HEK293T (cell line): ENCODE measurements at regions not wholly inside any gene's neighbourhood (a gene's known extent, or its start where the extent isn't known, plus 50 kb on each side); places are given as distances from the start of the nearest gene placed in this dataset.
A peak's percentile ranks its signal among the peaks of the same experiment; 100 is the strongest.

Source experiments
- CTCF ChIA-PET: fragments of 350-600 bp; formaldehyde crosslinking; extraction: SDS; loops from one replicate; lab custom pipeline; 2021; ENCODE audit warnings: antibody characterized with exemption, inconsistent platforms; lab: Yijun Ruan, JAX
- POLR2A ChIA-PET: fragments of 350-600 bp; formaldehyde crosslinking; extraction: SDS; loops from one replicate; lab custom pipeline; 2020; ENCODE audit warnings: antibody characterized with exemption, inconsistent platforms; lab: Yijun Ruan, JAX
- DNase-seq: peaks from one replicate; pipeline ENCODE4 v3.0.0; 2012; ENCODE audit warnings: mixed read lengths; ENCODE audit errors: extremely low spot score
- ARNT ChIP-seq: fragments of 450-650 bp; IDR thresholded peaks from 2 replicates; pipeline ENCODE4 v1.6.1; 2017; ENCODE audit warnings: mild to moderate bottlenecking
- BHLHE40 ChIP-seq: fragments of 450-650 bp; IDR thresholded peaks from 2 replicates; pipeline ENCODE4 v1.6.1; 2016; ENCODE audit warnings: mild to moderate bottlenecking, moderate library complexity, borderline replicate concordance
- CTBP1 ChIP-seq: fragments of 450-650 bp; IDR thresholded peaks from 2 replicates; pipeline ENCODE4 v1.6.1; 2016; ENCODE audit warnings: borderline replicate concordance
- ELF4 ChIP-seq: fragments of 450-650 bp; IDR thresholded peaks from 2 replicates; pipeline ENCODE4 v1.6.1; 2017; ENCODE audit warnings: antibody characterized with exemption
- FOXA1 ChIP-seq: fragments of 450-650 bp; IDR thresholded peaks from 2 replicates; pipeline ENCODE4 v1.6.1; 2016; ENCODE audit warnings: mild to moderate bottlenecking
- FOXK2 ChIP-seq: fragments of 450-650 bp; IDR thresholded peaks from 2 replicates; pipeline ENCODE4 v1.6.1; 2016; ENCODE audit warnings: mild to moderate bottlenecking
- FOXM1 ChIP-seq: fragments of 450-650 bp; IDR thresholded peaks from 2 replicates; pipeline ENCODE4 v1.6.1; 2017; ENCODE audit warnings: mild to moderate bottlenecking, borderline replicate concordance
- HDGF ChIP-seq: fragments of 450-650 bp; IDR thresholded peaks from 2 replicates; pipeline ENCODE4 v1.6.1; 2017; ENCODE audit warnings: antibody characterized with exemption, borderline replicate concordance
- L3MBTL2 ChIP-seq: fragments of 450-650 bp; conservative IDR thresholded peaks from 2 replicates; pipeline ENCODE4 v1.6.1; 2016; ENCODE audit warnings: mild to moderate bottlenecking
- LEF1 ChIP-seq: fragments of 450-650 bp; IDR thresholded peaks from 2 replicates; pipeline ENCODE4 v1.6.1; 2017; ENCODE audit warnings: mild to moderate bottlenecking, borderline replicate concordance
- NFRKB ChIP-seq: fragments of 450-650 bp; IDR thresholded peaks from 2 replicates; pipeline ENCODE4 v1.6.1; 2016; ENCODE audit warnings: mild to moderate bottlenecking, moderate library complexity
- PKNOX1 ChIP-seq: fragments of 450-650 bp; IDR thresholded peaks from 2 replicates; pipeline ENCODE4 v1.6.1; 2016
- SP1 ChIP-seq: fragments of 450-650 bp; IDR thresholded peaks from 2 replicates; pipeline ENCODE4 v1.6.1; 2017
- SUZ12 ChIP-seq: fragments of 450-650 bp; IDR thresholded peaks from 2 replicates; pipeline ENCODE4 v1.6.1; 2016; ENCODE audit warnings: mild to moderate bottlenecking
- TARDBP ChIP-seq: fragments of 450-650 bp; IDR thresholded peaks from 2 replicates; pipeline ENCODE4 v1.6.1; 2016
- ZNF384 ChIP-seq: fragments of 450-650 bp; IDR thresholded peaks from 2 replicates; pipeline ENCODE4 v1.6.1; 2016

- ChIA-PET CTCF (interaction anchor here (1.0 kb wide), 1 partner anchor 10 kb away, joined by 5 read pairs; no protein-coding TSS in a partner anchor), POLR2A (no interaction called here)
- TF ChIP-seq SUZ12 (no peak), PKNOX1 (no peak), FOXK2 (no peak), SP1 (no peak), L3MBTL2 (no peak), TARDBP (no peak), CTBP1 (no peak), ARNT (no peak), ZNF384 (no peak), HDGF (no peak), FOXM1 (no peak), FOXA1 (no peak), ELF4 (no peak), LEF1 (no peak), BHLHE40 (no peak)
- DNase-seq = no peak
Measured at GRCh38 chr16:87072101-87072500, 245.1 kb downstream of the C16orf95 start.

- CTCF ChIA-PET = no interaction called here
- TF ChIP-seq LEF1 = no peak
- TF ChIP-seq PKNOX1 = no peak
- no peak for TF ChIP-seq BHLHE40
- no peak for TF ChIP-seq SP1
- no peak for TF ChIP-seq SUZ12
- TF ChIP-seq FOXK2 = no peak
- no peak for TF ChIP-seq NFRKB
- no peak for TF ChIP-seq FOXM1
- no peak for TF ChIP-seq HDGF
- TF ChIP-seq ARNT = no peak
- TF ChIP-seq ZNF384 = no peak
- TF ChIP-seq CTBP1 = no peak
- POLR2A ChIA-PET = no interaction called here
- DNase-seq = no peak
Measured at GRCh38 chr16:87074641-87075318, 242.4 kb downstream of the C16orf95 start.

- ChIA-PET POLR2A (no interaction called here), CTCF (no interaction called here)
- no peak for TF ChIP-seq TARDBP
- no peak for TF ChIP-seq BHLHE40
- TF ChIP-seq FOXA1 = no peak
- no peak for TF ChIP-seq ARNT
- TF ChIP-seq SP1 = no peak
- no peak for TF ChIP-seq HDGF
- no peak for DNase-seq
Measured at GRCh38 chr16:87075319-87075860, 241.8 kb downstream of the C16orf95 start.

GRCh38 chr16:87076331-87076949 lies 240.8 kb downstream of the C16orf95 start:
- no peak for DNase-seq
- ChIA-PET POLR2A (no interaction called here), CTCF (interaction anchor here (1.7 kb wide), 1 partner anchor 14 kb away, joined by 10 read pairs; no protein-coding TSS in a partner anchor)
- 0 out of 2 replicates have a peak, but pooled peaks have one; percentile 10 for TF ChIP-seq ARNT
- TF ChIP-seq PKNOX1 = no peak

GRCh38 chr16:87076950-87077749 lies 240.0 kb downstream of the C16orf95 start:
- POLR2A ChIA-PET = no interaction called here
- TF ChIP-seq CTBP1 (0 out of 2 replicates have a peak, but pooled peaks have one; percentile 18), L3MBTL2 (no peak)
- CTCF ChIA-PET = interaction anchor here (0.6 to 1.7 kb wide), 4 partner anchors 11 to 501 kb away, joined by 3 to 10 read pairs (median 4); no protein-coding TSS in a partner anchor
- DNase-seq = peak; percentile 79

GRCh38 chr16:87077750-87078127 lies 239.5 kb downstream of the C16orf95 start:
- TF ChIP-seq ELF4 (no peak), SP1 (no peak), LEF1 (no peak), ARNT (no peak), SUZ12 (no peak), FOXM1 (no peak), NFRKB (no peak), HDGF (no peak), BHLHE40 (no peak), TARDBP (no peak), FOXA1 (no peak), CTBP1 (no peak), L3MBTL2 (no peak), PKNOX1 (no peak), FOXK2 (no peak)
- POLR2A ChIA-PET = no interaction called here
- CTCF ChIA-PET = interaction anchor here (0.9 to 1.7 kb wide), 3 partner anchors 12 to 49 kb away, joined by 3 to 10 read pairs (median 4); no protein-coding TSS in a partner anchor
- DNase-seq = no peak
